HepG2 (cell line): ENCODE measurements at regions not wholly inside any gene's neighbourhood (a gene's known extent, or its start where the extent isn't known, plus 50 kb on each side); places are given as distances from the start of the nearest gene placed in this dataset.

Experiments
- ATAC-seq: fragments of 200-7000 bp; cut with Tn5 transposase; 3 replicates; pipeline ENCODE4 v1.9.1; 2020; ENCODE audit warnings: mild to moderate bottlenecking, moderate library complexity
- BruUV-seq: library from RNA; stranded (reverse); fragments of 400-500 nt; replicated peaks from 2 replicates; lab custom pipeline; 2021; lab: Mats Ljungman, UMichigan
- CTCF ChIA-PET: fragments of 300-600 bp; formaldehyde crosslinking; extraction: SDS; loops from one replicate; lab custom pipeline; 2021; ENCODE audit warnings: low total read pairs, inconsistent platforms, low intra/inter-chr PET ratio; lab: Yijun Ruan, JAX
- POLR2A ChIA-PET: fragments of 350-600 bp; sonication (Branson Sonifier 250); formaldehyde crosslinking; loops from one replicate; lab custom pipeline; 2020; ENCODE audit warnings: antibody characterized with exemption, inconsistent platforms; lab: Yijun Ruan, JAX
- DNase-seq: peaks from one replicate; pipeline ENCODE4 v3.0.0-alpha.2; 2015; ENCODE audit warnings: low spot score
- FAIRE-seq: peaks from 3 replicates; lab custom pipeline; 2011; peaks lifted over from hg19 to GRCh38; lab: Jason Lieb, UNC
- H2AFZ ChIP-seq: one replicate; pipeline ENCODE4 v1.6.1; 2011; ENCODE audit warnings: low read length, inconsistent platforms
- H3K27ac ChIP-seq: fragments of 300-600 bp; 3 replicates; pipeline ENCODE4 v1.8.0; 2011; ENCODE audit warnings: mixed run types, mild to moderate bottlenecking, mixed read lengths, low read length, inconsistent platforms; ENCODE audit not compliant: insufficient read depth; ENCODE audit errors: extremely low read length
- H3K27me3 ChIP-seq, 2 experiments: fragments of 200-600 bp in 1 of 2; 2 replicates in 1 of 2; 3 replicates in 1 of 2; pipeline versions ENCODE4 v1.6.0 to v1.8.0; 2011; ENCODE audit warnings: low read length in 2 of 2, mild to moderate bottlenecking in 2 of 2, moderate library complexity in 2 of 2, inconsistent platforms in 1 of 2; ENCODE audit not compliant: insufficient read depth in 2 of 2, control insufficient read depth in 1 of 2
- H3K36me3 ChIP-seq, 2 experiments: fragments of 200-600 bp in 1 of 2; replicated peaks in 1 of 2; 2 replicates in 1 of 2; 3 replicates in 1 of 2; pipeline versions ENCODE4 v1.5.1 to v1.8.0; 2011; ENCODE audit warnings: low read length in 2 of 2, inconsistent platforms in 1 of 2; ENCODE audit not compliant: insufficient read depth in 2 of 2, control insufficient read depth in 1 of 2
- H3K4me1 ChIP-seq: 2 replicates; pipeline ENCODE4 v1.5.1; 2012; ENCODE audit warnings: low read length, inconsistent platforms; ENCODE audit not compliant: insufficient read depth
- H3K4me2 ChIP-seq: 2 replicates; pipeline ENCODE4 v1.6.0; 2011; ENCODE audit warnings: low read depth, low read length, inconsistent platforms
- H3K4me3 ChIP-seq, 3 experiments: fragments of 200-600 bp in 1 of 3; sonication (generic), shearing (Covaris generic) in 1 of 3; replicated peaks in 1 of 3; 2 replicates each; pipeline ENCODE4 v1.5.1; 2011 to 2016; ENCODE audit warnings: low read length in 3 of 3, inconsistent platforms in 2 of 3, low read depth in 2 of 3, mild to moderate bottlenecking in 2 of 3, control low read depth in 1 of 3, mixed read lengths in 1 of 3; ENCODE audit not compliant: insufficient read depth in 1 of 3
- H3K79me2 ChIP-seq: one replicate; pipeline ENCODE4 v1.6.1; 2011; ENCODE audit warnings: low read length, inconsistent platforms; ENCODE audit not compliant: insufficient read depth
- H3K9ac ChIP-seq: 2 replicates; pipeline ENCODE4 v1.6.0; 2011; ENCODE audit warnings: mild to moderate bottlenecking, low read depth, low read length, inconsistent platforms; ENCODE audit not compliant: insufficient read depth
- H3K9me3 ChIP-seq: 2 replicates; pipeline ENCODE4 v1.5.1; 2012; ENCODE audit warnings: mild to moderate bottlenecking, low read length
- H4K20me1 ChIP-seq: 2 replicates; pipeline ENCODE4 v1.6.0; 2011; ENCODE audit warnings: inconsistent platforms, mild to moderate bottlenecking, low read length, moderate library complexity; ENCODE audit not compliant: insufficient read depth
- ETS1 ChIP-seq: sonication (generic); formaldehyde crosslinking; IDR thresholded peaks from 2 replicates; pipeline ENCODE4 v1.4.0; 2020; ENCODE audit warnings: missing genetic modification reagents
- ZBTB3 ChIP-seq: sonication (generic); formaldehyde crosslinking; IDR thresholded peaks from 2 replicates; pipeline ENCODE4 v1.4.0; 2020; ENCODE audit warnings: low read depth, mild to moderate bottlenecking, moderate library complexity, missing genetic modification reagents, borderline replicate concordance
- ZBTB43 ChIP-seq: sonication (generic); formaldehyde crosslinking; conservative IDR thresholded peaks from 2 replicates; pipeline ENCODE4 v1.4.0; 2020; ENCODE audit warnings: missing genetic modification reagents
- ZBTB44 ChIP-seq: sonication (generic); formaldehyde crosslinking; IDR thresholded peaks from 2 replicates; pipeline ENCODE4 v1.4.0; 2020; ENCODE audit warnings: missing genetic modification reagents
- ZFP36 ChIP-seq: fragments of 150-350 bp; IDR thresholded peaks from 2 replicates; pipeline ENCODE4 v1.6.1; 2018; ENCODE audit warnings: borderline replicate concordance, low read length, low read depth; ENCODE audit not compliant: partially characterized antibody
- ZNF124 ChIP-seq: sonication (generic); formaldehyde crosslinking; IDR thresholded peaks from 2 replicates; pipeline ENCODE4 v1.4.0; 2020; ENCODE audit warnings: missing genetic modification reagents
- ZNF329 ChIP-seq: sonication (generic); formaldehyde crosslinking; IDR thresholded peaks from 2 replicates; pipeline ENCODE4 v1.9.0; 2021; ENCODE audit warnings: low read depth, mild to moderate bottlenecking, missing genetic modification reagents
- ZNF430 ChIP-seq: sonication (generic); formaldehyde crosslinking; IDR thresholded peaks from 2 replicates; pipeline ENCODE4 v1.9.0; 2021; ENCODE audit warnings: mild to moderate bottlenecking, missing genetic modification reagents
- WGBS: methylation state at CpG from one replicate; pipeline ENCODE4 v1.1.6; 2017; ENCODE audit warnings: low lambda C conversion rate; 5-methylcytosine and 5-hydroxymethylcytosine counted together
- in situ Hi-C: cut with HindIII; loops from 2 replicates; pipeline ENCODE4 v1.10.0; 2017; ENCODE audit warnings: low pct_unique_long_range_greater_than_20kb; ENCODE audit not compliant: extremely low pct_ligation_motif_present
- intact Hi-C: fragments of 100-400 bp; cut with micrococcal nuclease; formaldehyde crosslinking; loops from one replicate; pipeline ENCODE4 v1.10.0; 2022; ENCODE audit not compliant: unreplicated experiment

- TF ChIP-seq ZBTB43 (no peak), ZBTB3 (CRISPR knock-in tag) (no peak), ZNF329 (CRISPR knock-in tag) (no peak), ZNF124 (no peak), ETS1 (CRISPR knock-in tag) (no peak)
These were observed 396.9 kb downstream of the KCNRG start (continued) for GRCh38 chr13:50412046-50412617.

- H3K9ac ChIP-seq: no peak overlapping the region
- ChIA-PET CTCF (no interaction called here), POLR2A (no interaction called here)
- no peaks in the 10 kb centered on the region for H4K20me1 ChIP-seq
- DNase-seq (no peak), ATAC-seq (no peak), FAIRE-seq (no peak)
- H3K36me3 ChIP-seq: peaks cover 2 to 19% of the 10 kb centered on the region in 2 experiments; a peak in 3 of 5 replicates
- peaks cover 14% of the 10 kb centered on the region for H3K4me1 ChIP-seq
- no peaks in the 10 kb centered on the region for H3K9me3 ChIP-seq
- TF ChIP-seq ZFP36: no peak
- no peak for TF ChIP-seq ZBTB44
- no peak for TF ChIP-seq ZNF430
- no peaks in the 10 kb centered on the region for H3K79me2 ChIP-seq
- H2AFZ ChIP-seq: no peak overlapping the region
- in situ Hi-C loops (no loop called here), intact Hi-C loops (no loop called here)
- H3K27ac ChIP-seq: no peak overlapping the region
- no peak overlapping the region for H3K4me2 ChIP-seq
- no TSS peak for BruUV-seq
- no peak overlapping the region for H3K4me3 ChIP-seq
- 97% methylated on average over 1 of the region's 1 CpG for WGBS
- H3K27me3 ChIP-seq: no peaks in the 10 kb centered on the region
These were observed 399.4 kb downstream of the KCNRG start for GRCh38 chr13:50414640-50415039.
